IMR-90 (cell line): ENCODE measurements at regions not wholly inside any gene's neighbourhood (a gene's known extent, or its start where the extent isn't known, plus 50 kb on each side); places are given as distances from the start of the nearest gene placed in this dataset.

Experiments used
- BHLHE40 ChIP-seq: fragments of 150-350 bp; IDR thresholded peaks from 2 replicates; pipeline ENCODE4 v1.6.1; 2016; ENCODE audit warnings: mild to moderate bottlenecking, low read depth, low read length
- CEBPB ChIP-seq: IDR thresholded peaks from 2 replicates; pipeline ENCODE4 v1.6.1; 2012; ENCODE audit warnings: low read depth, low read length, improper control_type of control experiment
- CHD1 ChIP-seq: IDR thresholded peaks from 2 replicates; pipeline ENCODE4 v1.6.1; 2012; ENCODE audit warnings: low read depth, low read length, improper control_type of control experiment
- MAFK ChIP-seq: IDR thresholded peaks from 2 replicates; pipeline ENCODE4 v1.6.1; 2012; ENCODE audit warnings: low read depth, low read length, improper control_type of control experiment
- MAZ ChIP-seq: IDR thresholded peaks from 2 replicates; pipeline ENCODE4 v1.6.1; 2012; ENCODE audit warnings: low read depth, mild to moderate bottlenecking, low read length, improper control_type of control experiment, moderate library complexity, borderline replicate concordance
- MXI1 ChIP-seq: IDR thresholded peaks from 2 replicates; pipeline ENCODE4 v1.6.1; 2012; ENCODE audit warnings: low read depth, mild to moderate bottlenecking, low read length, moderate library complexity, borderline replicate concordance
- POLR2A ChIP-seq: IDR thresholded peaks from 2 replicates; pipeline ENCODE4 v1.6.1; 2012; ENCODE audit warnings: mild to moderate bottlenecking, low read depth, low read length
- RAD21 ChIP-seq: IDR thresholded peaks from 2 replicates; pipeline ENCODE4 v1.6.1; 2012; ENCODE audit warnings: low read length, improper control_type of control experiment
- RCOR1 ChIP-seq: IDR thresholded peaks from 2 replicates; pipeline ENCODE4 v1.6.1; 2012; ENCODE audit warnings: mild to moderate bottlenecking, low read length, improper control_type of control experiment; ENCODE audit not compliant: insufficient replicate concordance
- RFX5 ChIP-seq: IDR thresholded peaks from 2 replicates; pipeline ENCODE4 v1.8.0; 2012; ENCODE audit warnings: low read depth, mild to moderate bottlenecking, low read length, moderate library complexity
- SMC3 ChIP-seq: fragments of 150-350 bp; IDR thresholded peaks from 2 replicates; pipeline ENCODE4 v1.6.1; 2016; ENCODE audit warnings: low read depth, mild to moderate bottlenecking, antibody characterized with exemption, low read length, moderate library complexity
- TF ChIP-seq, protein P1 (sequence below): conservative IDR thresholded peaks from 2 replicates; pipeline ENCODE4 v1.5.1; 2012; ENCODE audit warnings: mild to moderate bottlenecking, low read depth, low read length, improper control_type of control experiment
- TF ChIP-seq, protein P2 (sequence below): fragments of 150-350 bp; IDR thresholded peaks from 2 replicates; pipeline ENCODE4 v1.6.1; 2016; ENCODE audit warnings: low read depth, mild to moderate bottlenecking, low read length, moderate library complexity, borderline replicate concordance
- TF ChIP-seq, protein P3 (sequence below): fragments of 150-350 bp; IDR thresholded peaks from 2 replicates; pipeline ENCODE4 v1.6.1; 2017; ENCODE audit warnings: mild to moderate bottlenecking, antibody characterized with exemption, low read length, low read depth

DNA sequence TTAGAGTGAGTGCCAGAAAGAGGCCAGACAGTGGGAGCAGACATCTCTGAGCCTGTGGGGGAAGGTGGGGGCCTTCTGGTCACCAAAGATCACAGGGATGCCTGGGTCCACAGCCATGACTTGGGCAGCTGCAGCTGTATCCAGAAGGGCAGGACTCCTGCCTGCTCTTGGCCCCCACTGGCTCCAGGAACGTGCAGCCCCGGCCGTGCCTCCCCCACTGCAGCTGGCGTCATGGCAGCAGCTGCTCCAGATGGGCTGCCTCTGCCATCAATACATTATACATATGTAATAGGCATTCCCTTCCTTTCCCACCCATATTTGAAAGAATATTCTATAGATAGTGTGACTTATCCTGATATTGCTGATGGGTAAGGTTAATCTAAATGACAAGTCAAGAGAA lies 195.5 kb upstream of the SNX19 start:
- TF ChIP-seq POLR2A = no peak
- TF ChIP-seq RAD21 = no peak
- no peak for TF ChIP-seq MXI1
- no peak for TF ChIP-seq BHLHE40
- TF ChIP-seq, protein P1, sequence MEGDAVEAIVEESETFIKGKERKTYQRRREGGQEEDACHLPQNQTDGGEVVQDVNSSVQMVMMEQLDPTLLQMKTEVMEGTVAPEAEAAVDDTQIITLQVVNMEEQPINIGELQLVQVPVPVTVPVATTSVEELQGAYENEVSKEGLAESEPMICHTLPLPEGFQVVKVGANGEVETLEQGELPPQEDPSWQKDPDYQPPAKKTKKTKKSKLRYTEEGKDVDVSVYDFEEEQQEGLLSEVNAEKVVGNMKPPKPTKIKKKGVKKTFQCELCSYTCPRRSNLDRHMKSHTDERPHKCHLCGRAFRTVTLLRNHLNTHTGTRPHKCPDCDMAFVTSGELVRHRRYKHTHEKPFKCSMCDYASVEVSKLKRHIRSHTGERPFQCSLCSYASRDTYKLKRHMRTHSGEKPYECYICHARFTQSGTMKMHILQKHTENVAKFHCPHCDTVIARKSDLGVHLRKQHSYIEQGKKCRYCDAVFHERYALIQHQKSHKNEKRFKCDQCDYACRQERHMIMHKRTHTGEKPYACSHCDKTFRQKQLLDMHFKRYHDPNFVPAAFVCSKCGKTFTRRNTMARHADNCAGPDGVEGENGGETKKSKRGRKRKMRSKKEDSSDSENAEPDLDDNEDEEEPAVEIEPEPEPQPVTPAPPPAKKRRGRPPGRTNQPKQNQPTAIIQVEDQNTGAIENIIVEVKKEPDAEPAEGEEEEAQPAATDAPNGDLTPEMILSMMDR = no peak
- TF ChIP-seq MAZ = no peak
- no peak for TF ChIP-seq CEBPB
- TF ChIP-seq, protein P2, sequence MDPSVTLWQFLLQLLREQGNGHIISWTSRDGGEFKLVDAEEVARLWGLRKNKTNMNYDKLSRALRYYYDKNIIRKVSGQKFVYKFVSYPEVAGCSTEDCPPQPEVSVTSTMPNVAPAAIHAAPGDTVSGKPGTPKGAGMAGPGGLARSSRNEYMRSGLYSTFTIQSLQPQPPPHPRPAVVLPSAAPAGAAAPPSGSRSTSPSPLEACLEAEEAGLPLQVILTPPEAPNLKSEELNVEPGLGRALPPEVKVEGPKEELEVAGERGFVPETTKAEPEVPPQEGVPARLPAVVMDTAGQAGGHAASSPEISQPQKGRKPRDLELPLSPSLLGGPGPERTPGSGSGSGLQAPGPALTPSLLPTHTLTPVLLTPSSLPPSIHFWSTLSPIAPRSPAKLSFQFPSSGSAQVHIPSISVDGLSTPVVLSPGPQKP = no peak
- TF ChIP-seq RFX5 = no peak
- TF ChIP-seq, protein P3, sequence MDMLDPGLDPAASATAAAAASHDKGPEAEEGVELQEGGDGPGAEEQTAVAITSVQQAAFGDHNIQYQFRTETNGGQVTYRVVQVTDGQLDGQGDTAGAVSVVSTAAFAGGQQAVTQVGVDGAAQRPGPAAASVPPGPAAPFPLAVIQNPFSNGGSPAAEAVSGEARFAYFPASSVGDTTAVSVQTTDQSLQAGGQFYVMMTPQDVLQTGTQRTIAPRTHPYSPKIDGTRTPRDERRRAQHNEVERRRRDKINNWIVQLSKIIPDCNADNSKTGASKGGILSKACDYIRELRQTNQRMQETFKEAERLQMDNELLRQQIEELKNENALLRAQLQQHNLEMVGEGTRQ = no peak
- no peak for TF ChIP-seq RCOR1
- TF ChIP-seq SMC3 = no peak
- TF ChIP-seq MAFK = no peak
- TF ChIP-seq CHD1 = no peak
